SK-N-SH (cell line): ENCODE measurements at regions not wholly inside any gene's neighbourhood (a gene's known extent, or its start where the extent isn't known, plus 50 kb on each side); places are given as distances from the start of the nearest gene placed in this dataset.

Source experiments
- CTCF ChIA-PET: fragments of 300-600, 350-600 bp; formaldehyde crosslinking; extraction: SDS; loops from one replicate; lab custom pipeline; 2021; lab: Yijun Ruan, JAX
- POLR2A ChIA-PET: fragments of 350-600 bp; sonication (Branson Sonifier 250); formaldehyde crosslinking; extraction: SDS; loops from one replicate; lab custom pipeline; 2020; ENCODE audit warnings: antibody characterized with exemption, inconsistent platforms; lab: Yijun Ruan, JAX
- DNase-seq: peaks from one replicate; pipeline ENCODE4 v3.0.0; 2012
- H2AFZ ChIP-seq: fragments of 200-600 bp; sonication (generic); 2 replicates; pipeline ENCODE4 v1.8.1; 2016; ENCODE audit warnings: antibody characterized with exemption, mild to moderate bottlenecking, low read depth
- H3F3A ChIP-seq: fragments of 200-600 bp; sonication (generic); replicated peaks from 2 replicates; pipeline ENCODE3; 2016; ENCODE audit warnings: antibody characterized with exemption, mild to moderate bottlenecking; ENCODE audit not compliant: insufficient read depth
- H3K27ac ChIP-seq, 2 experiments: fragments of 200-500 bp in 1 of 2; fragments of 200-600 bp in 1 of 2; sonication (Bioruptor generic) in 1 of 2; sonication (generic), shearing (Covaris generic) in 1 of 2; 2 replicates each; pipeline versions ENCODE4 v1.5.1 to v1.6.1; 2014 to 2016; ENCODE audit warnings: low read depth in 2 of 2, inconsistent platforms in 1 of 2, low read length in 1 of 2, mild to moderate bottlenecking in 1 of 2, mixed read lengths in 1 of 2
- H3K27me3 ChIP-seq: fragments of 200-600 bp; sonication (generic), shearing (Covaris generic); 2 replicates; pipeline ENCODE4 v1.6.1; 2016; ENCODE audit warnings: mixed run types; ENCODE audit not compliant: insufficient read depth
- H3K36me3 ChIP-seq, 2 experiments: fragments of 200-500 bp in 1 of 2; fragments of 200-600 bp in 1 of 2; sonication (Bioruptor generic) in 1 of 2; sonication (generic) in 1 of 2; replicated peaks in 1 of 2; 2 replicates each; pipeline versions ENCODE3 to v1.5.1; 2014 to 2016; ENCODE audit warnings: low read length in 1 of 2, mild to moderate bottlenecking in 1 of 2; ENCODE audit not compliant: insufficient read depth in 2 of 2, control insufficient read depth in 1 of 2
- H3K4me1 ChIP-seq, 2 experiments: fragments of 200-500 bp in 1 of 2; fragments of 200-600 bp in 1 of 2; sonication (Bioruptor generic) in 1 of 2; sonication (generic), shearing (Covaris generic) in 1 of 2; 2 replicates each; pipeline versions ENCODE4 v1.5.1 to v1.6.1; 2014 to 2016; ENCODE audit warnings: low read depth in 1 of 2, low read length in 1 of 2, mixed run types in 1 of 2; ENCODE audit not compliant: insufficient read depth in 2 of 2, control insufficient read depth in 1 of 2
- H3K4me2 ChIP-seq: fragments of 200-600 bp; sonication (generic), shearing (Covaris generic); 2 replicates; pipeline ENCODE4 v1.6.1; 2017; ENCODE audit warnings: mixed run types
- H3K4me3 ChIP-seq, 2 experiments: fragments of 200-500 bp in 1 of 2; fragments of 200-600 bp in 1 of 2; sonication (Bioruptor generic) in 1 of 2; sonication (generic), shearing (Covaris generic) in 1 of 2; 2 replicates each; pipeline versions ENCODE4 v1.5.1 to v1.8.1; 2014 to 2016; ENCODE audit warnings: low read depth in 2 of 2, inconsistent platforms in 1 of 2, low read length in 1 of 2, mild to moderate bottlenecking in 1 of 2, mixed read lengths in 1 of 2, moderate library complexity in 1 of 2
- H3K79me2 ChIP-seq: fragments of 200-600 bp; sonication (generic); 2 replicates; pipeline ENCODE4 v1.8.1; 2017; ENCODE audit warnings: mild to moderate bottlenecking; ENCODE audit not compliant: insufficient read depth
- H3K9ac ChIP-seq: fragments of 200-600 bp; sonication (generic); 2 replicates; pipeline ENCODE4 v1.6.1; 2017; ENCODE audit warnings: mixed run types
- H3K9me2 ChIP-seq: fragments of 200-600 bp; sonication (generic); 2 replicates; pipeline ENCODE4 v1.6.1; 2017; ENCODE audit warnings: mixed run types
- H3K9me3 ChIP-seq: fragments of 200-600 bp; sonication (generic); 2 replicates; pipeline ENCODE4 v1.6.1; 2017; ENCODE audit warnings: mixed run types, mild to moderate bottlenecking, moderate library complexity
- H4K20me1 ChIP-seq: fragments of 200-600 bp; sonication (generic); 2 replicates; pipeline ENCODE4 v1.6.1; 2017; ENCODE audit warnings: mild to moderate bottlenecking, mixed run types; ENCODE audit not compliant: insufficient read depth
- CHD2 ChIP-seq: fragments of 150-350 bp; IDR thresholded peaks from 2 replicates; pipeline ENCODE4 v1.6.1; 2018; ENCODE audit warnings: low read length; ENCODE audit not compliant: partially characterized antibody
- CTCF ChIP-seq: fragments of 200-600 bp; sonication (generic); IDR thresholded peaks from 2 replicates; pipeline ENCODE4 v1.6.1; 2017; ENCODE audit warnings: antibody characterized with exemption, mild to moderate bottlenecking, moderate library complexity
- EP300 ChIP-seq, 2 experiments: IDR thresholded peaks; 2 replicates each; pipeline versions ENCODE4 v1.4.0 to v1.6.1; 2012; ENCODE audit warnings: borderline replicate concordance in 1 of 2, low read depth in 1 of 2, low read length in 1 of 2
- NFIC ChIP-seq: IDR thresholded peaks from 2 replicates; pipeline ENCODE4 v1.4.0; 2012; ENCODE audit warnings: borderline replicate concordance
- NRF1 ChIP-seq: IDR thresholded peaks from 2 replicates; pipeline ENCODE4 v1.6.1; 2012; ENCODE audit warnings: low read depth, mild to moderate bottlenecking, low read length
- PBX3 ChIP-seq: IDR thresholded peaks from 2 replicates; pipeline ENCODE4; 2012
- RAD21 ChIP-seq: IDR thresholded peaks from 2 replicates; pipeline ENCODE4 v1.6.1; 2012; ENCODE audit warnings: mild to moderate bottlenecking, low read length
- REST ChIP-seq: IDR thresholded peaks from 2 replicates; pipeline ENCODE4 v1.6.1; 2012; ENCODE audit warnings: mild to moderate bottlenecking, low read depth, low read length, moderate library complexity
- YY1 ChIP-seq: IDR thresholded peaks from 2 replicates; pipeline ENCODE4 v1.4.0; 2012; ENCODE audit warnings: low read depth, mild to moderate bottlenecking
- WGBS: methylation state at CpG from one replicate; pipeline ENCODE4 v1.1.6; 2017; ENCODE audit warnings: low lambda C conversion rate; 5-methylcytosine and 5-hydroxymethylcytosine counted together

GRCh38 chr6:2596222-2596621 is 154.5 kb downstream of the MYLK4 start:
- H3K4me3 ChIP-seq, result no peak overlapping the region

More at GRCh38 chr6:2596222-2596621, 154.5 kb downstream of the MYLK4 start:
- H3K4me1 ChIP-seq, result no peaks in the 10 kb centered on the region
- TF ChIP-seq NFIC (no peak), RAD21 (peak; percentile 31), REST (no peak), NRF1 (no peak), PBX3 (no peak), CTCF (peak; percentile 23; the same call in 1 of the 2 replicates), CHD2 (no peak), EP300 (IDR thresholded peaks at IDR 0.05; ENCODE audit: borderline replicate concordance in 1 of 2, low read depth in 1 of 2, low read length in 1 of 2) (no peak), YY1 (no peak)
- H3K36me3 ChIP-seq, result no peaks in the 10 kb centered on the region
- H3F3A ChIP-seq, result no peaks in the 10 kb centered on the region
- H4K20me1 ChIP-seq, result no peaks in the 10 kb centered on the region
- no peak overlapping the region for H3K27ac ChIP-seq
- no peaks in the 10 kb centered on the region for H3K79me2 ChIP-seq
- ChIA-PET POLR2A (no interaction called here), CTCF (interaction anchor here (0.7 to 1.5 kb wide), 3 partner anchors 17 to 153 kb away, joined by 3 to 9 read pairs (median 3); no protein-coding TSS in a partner anchor)
- no peaks in the 10 kb centered on the region; the same call in 1 of the 2 replicates for H3K27me3 ChIP-seq
- H3K9me3 ChIP-seq, result no peaks in the 10 kb centered on the region
- no peak overlapping the region for H3K9ac ChIP-seq
- H2AFZ ChIP-seq, result no peak overlapping the region
- H3K9me2 ChIP-seq, result no peaks in the 10 kb centered on the region
- 0% methylated on average over 1 of the region's 1 CpG for WGBS
- DNase-seq, result peak; percentile 55
- no peak overlapping the region for H3K4me2 ChIP-seq
